ENCODE measurements at regions not wholly inside any gene's neighbourhood (a gene's known extent, or its start where the extent isn't known, plus 50 kb on each side); places are given as distances from the start of the nearest gene placed in this dataset.
"Not testable (repeated sequence)": the region's sequence is repeated elsewhere in the genome, so short reads cannot be mapped to it uniquely, and the experiment has no call there.

- Histone ChIP-seq H3K4me3 (no peak overlapping the region), H3K27ac (no peak overlapping the region), H3K36me3 (replicated peaks; ENCODE audit: insufficient read depth, low read depth) (no peaks in the 10 kb centered on the region), H3K27me3 (peaks cover 5% of the 10 kb centered on the region), H2AFZ (no peak overlapping the region), H3K9me3 (ENCODE audit: low read depth) (no peaks in the 10 kb centered on the region), H3K4me1 (ENCODE audit: insufficient read depth) (peaks cover 7% of the 10 kb centered on the region), H3K9me2 (replicated peaks; ENCODE audit: insufficient read depth) (no peaks in the 10 kb centered on the region), H3K4me2 (no peak overlapping the region), H3K79me2 (no peaks in the 10 kb centered on the region), H4K20me1 (ENCODE audit: insufficient read depth, poor library complexity, severe bottlenecking) (no peaks in the 10 kb centered on the region)
- TF ChIP-seq EZH2phosphoT487 (IDR thresholded peaks at IDR 0.05; ENCODE audit: low read depth, severe bottlenecking, unreplicated experiment) (no peak), CTCF (IDR thresholded peaks at IDR 0.05; ENCODE audit: poor library complexity) (no peak), EZH2 (IDR thresholded peaks at IDR 0.05; ENCODE audit: borderline replicate concordance) (no peak)
- DNase-seq (ENCODE audit: low spot score): no peak
- WGBS (ENCODE audit: low lambda C conversion rate, missing lambda C conversion rate): 56% methylated on average over 4 of the region's 4 CpGs
Observed at GRCh38 chr2:219748671-219749570, 121.5 kb downstream of the SLC4A3 start.

- not testable (repeated sequence) for H3K79me2 ChIP-seq; H3K4me2 ChIP-seq; H3K4me3 ChIP-seq; H4K20me1 ChIP-seq (ENCODE audit: insufficient read depth, poor library complexity, severe bottlenecking); H3K27me3 ChIP-seq; H3K36me3 ChIP-seq (replicated peaks; ENCODE audit: insufficient read depth, low read depth); H2AFZ ChIP-seq; H3K27ac ChIP-seq; DNase-seq (ENCODE audit: low spot score); H3K4me1 ChIP-seq (ENCODE audit: insufficient read depth); H3K9me2 ChIP-seq (replicated peaks; ENCODE audit: insufficient read depth); H3K9me3 ChIP-seq (ENCODE audit: low read depth)
- over 99% methylated on average over 16 of the region's 34 CpGs for WGBS (ENCODE audit: low lambda C conversion rate, missing lambda C conversion rate)
Observed at GRCh38 chr2:219751121-219751520, 123.7 kb downstream of the SLC4A3 start.

DNA sequence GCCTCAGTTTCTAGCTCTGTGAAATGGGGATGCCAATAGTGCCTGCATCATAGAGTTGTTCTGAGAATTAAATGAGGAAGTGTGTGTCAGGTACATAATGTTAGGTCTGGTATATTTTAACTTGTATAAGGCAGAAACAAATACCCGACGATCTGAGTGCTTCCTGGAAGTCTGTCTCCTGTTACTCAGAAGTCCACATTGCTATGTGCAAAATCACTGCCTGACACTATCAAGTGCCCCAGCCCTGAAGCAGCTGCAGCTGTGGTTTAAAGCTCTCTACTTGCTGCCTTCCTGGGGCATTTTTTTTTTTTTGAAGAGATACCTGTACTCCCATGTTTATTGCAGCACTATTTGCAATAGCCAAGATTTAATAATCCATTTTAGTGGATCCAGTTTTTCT, 125.3 kb downstream of the SLC4A3 start:
- Histone ChIP-seq H3K4me2 (no peak overlapping the region), H4K20me1 (ENCODE audit: insufficient read depth, poor library complexity, severe bottlenecking) (no peaks in the 10 kb centered on the region), H3K79me2 (no peaks in the 10 kb centered on the region), H3K36me3 (replicated peaks; ENCODE audit: insufficient read depth, low read depth) (no peaks in the 10 kb centered on the region), H3K4me1 (ENCODE audit: insufficient read depth) (no peaks in the 10 kb centered on the region), H3K4me3 (no peak overlapping the region), H3K9me3 (ENCODE audit: low read depth) (no peaks in the 10 kb centered on the region), H3K27me3 (no peaks in the 10 kb centered on the region), H3K27ac (no peak overlapping the region), H3K9me2 (replicated peaks; ENCODE audit: insufficient read depth) (no peaks in the 10 kb centered on the region), H2AFZ (no peak overlapping the region)
- no peak for TF ChIP-seq EZH2 (IDR thresholded peaks at IDR 0.05; ENCODE audit: borderline replicate concordance)
- no peak for TF ChIP-seq EZH2phosphoT487 (IDR thresholded peaks at IDR 0.05; ENCODE audit: low read depth, severe bottlenecking, unreplicated experiment)
- WGBS (ENCODE audit: low lambda C conversion rate, missing lambda C conversion rate): 51% methylated on average over 2 of the region's 2 CpGs
- no peak for DNase-seq (ENCODE audit: low spot score)

DNA sequence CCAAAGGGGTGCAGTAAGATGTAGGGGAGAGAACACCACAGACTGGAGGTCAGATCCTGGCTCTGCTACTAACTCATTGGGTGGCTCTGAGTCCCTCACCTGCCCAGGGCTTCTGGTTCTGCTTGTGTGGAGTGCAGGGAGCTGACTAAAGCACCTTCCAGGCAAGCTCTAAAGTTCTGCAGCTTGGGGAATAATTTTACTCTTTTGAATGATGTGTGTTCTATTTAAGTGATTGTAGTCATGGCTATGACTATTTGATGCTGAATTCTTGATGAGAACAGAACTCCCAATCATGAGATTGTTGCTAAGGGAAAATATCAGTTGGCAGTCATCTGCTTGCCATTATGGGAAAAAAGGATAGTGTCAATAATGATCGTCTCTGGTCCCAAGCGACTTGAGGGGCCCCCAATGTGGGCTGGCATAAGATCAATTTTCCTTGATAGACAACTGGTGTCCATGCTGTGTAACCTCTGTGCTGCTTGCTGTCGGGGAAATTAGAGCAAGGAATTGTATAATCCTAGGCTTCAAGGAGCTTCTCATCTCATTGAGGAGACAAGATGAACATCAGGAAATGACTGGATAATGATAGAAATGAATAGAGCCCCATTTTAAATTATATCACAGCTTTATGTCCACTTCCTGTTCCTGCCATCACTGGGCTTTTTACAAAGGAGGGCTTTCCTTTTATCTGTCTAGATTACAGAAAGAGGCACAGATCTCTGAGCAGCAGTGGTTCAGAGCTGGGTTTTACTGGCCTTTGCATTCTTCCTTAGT, 131.7 kb downstream of the SLC4A3 start:
- H3K27me3 ChIP-seq: no peaks in the 10 kb centered on the region
- H3K9me3 ChIP-seq (ENCODE audit: low read depth): no peaks in the 10 kb centered on the region
- no peak overlapping the region for H3K27ac ChIP-seq
- no peaks in the 10 kb centered on the region for H3K9me2 ChIP-seq (replicated peaks; ENCODE audit: insufficient read depth)
- no peak overlapping the region for H2AFZ ChIP-seq
- no peaks in the 10 kb centered on the region for H3K79me2 ChIP-seq
- no peaks in the 10 kb centered on the region for H3K36me3 ChIP-seq (replicated peaks; ENCODE audit: insufficient read depth, low read depth)
- H3K4me3 ChIP-seq: no peak overlapping the region
- no peaks in the 10 kb centered on the region for H4K20me1 ChIP-seq (ENCODE audit: insufficient read depth, poor library complexity, severe bottlenecking)
- no peak for DNase-seq (ENCODE audit: low spot score)
- WGBS (ENCODE audit: low lambda C conversion rate, missing lambda C conversion rate): 72% methylated on average over 3 of the region's 3 CpGs
- H3K4me2 ChIP-seq: no peak overlapping the region
- TF ChIP-seq EZH2phosphoT487 (IDR thresholded peaks at IDR 0.05; ENCODE audit: low read depth, severe bottlenecking, unreplicated experiment) (no peak), EZH2 (IDR thresholded peaks at IDR 0.05; ENCODE audit: borderline replicate concordance) (no peak), CTCF (IDR thresholded peaks at IDR 0.05; ENCODE audit: poor library complexity) (no peak)
- no peaks in the 10 kb centered on the region for H3K4me1 ChIP-seq (ENCODE audit: insufficient read depth)

Data from hepatocyte (in vitro differentiated cells).